GDM1 (cell line): ENCODE measurements at regions not wholly inside any gene's neighbourhood (a gene's known extent, or its start where the extent isn't known, plus 50 kb on each side); places are given as distances from the start of the nearest gene placed in this dataset.
"Not testable (repeated sequence)": the region's sequence is repeated elsewhere in the genome, so short reads cannot be mapped to it uniquely, and the experiment has no call there.

Experiments
- DNase-seq: peaks from one replicate; lab custom pipeline; 2025; lab: John Stamatoyannopoulos, UW

GRCh38 chr4:66032571-66032970 lies 362.3 kb upstream of the EPHA5 start:
- no peak for DNase-seq

GRCh38 chr4:66028668-66029067 lies 358.4 kb upstream of the EPHA5 start:
- DNase-seq, result no peak

DNA sequence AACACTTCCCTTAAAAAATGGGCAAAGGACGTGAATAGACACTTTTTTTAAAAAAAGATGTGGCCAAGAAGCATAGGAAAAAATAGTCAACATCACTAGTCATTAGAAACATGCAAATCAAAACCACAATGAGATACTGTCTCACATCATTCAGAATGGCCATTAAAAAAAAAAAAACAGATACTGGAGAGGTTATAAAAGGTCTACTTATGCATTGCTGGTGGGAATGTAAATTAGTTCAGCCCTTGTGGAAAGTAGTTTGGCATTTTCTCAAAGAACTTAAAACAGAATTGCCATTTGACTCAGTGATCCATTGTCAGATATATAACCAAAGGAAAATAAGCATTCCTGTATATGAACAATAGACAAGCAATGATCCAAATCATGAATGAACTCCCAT lies 352.8 kb upstream of the EPHA5 start:
- no peak for DNase-seq

DNA sequence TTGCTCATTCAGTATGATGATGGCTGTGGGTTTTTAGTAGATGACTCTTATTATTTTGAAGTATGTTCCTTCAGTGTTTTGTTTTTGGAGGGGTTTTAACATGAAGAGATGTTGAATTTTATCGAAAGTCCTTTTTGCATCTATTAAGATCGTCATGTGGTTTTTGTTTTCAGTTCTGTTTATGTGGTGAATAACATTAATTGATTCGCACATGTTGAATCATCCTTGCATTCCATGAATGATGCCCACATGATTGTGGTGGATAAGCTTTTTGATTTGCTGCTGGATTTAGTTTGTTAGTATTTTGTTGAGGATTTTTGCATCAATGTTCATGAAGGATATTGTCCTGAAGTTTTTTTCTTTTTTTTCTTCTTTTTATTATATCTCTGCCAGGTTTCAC lies 347.4 kb upstream of the EPHA5 start:
- no peak for DNase-seq

DNA sequence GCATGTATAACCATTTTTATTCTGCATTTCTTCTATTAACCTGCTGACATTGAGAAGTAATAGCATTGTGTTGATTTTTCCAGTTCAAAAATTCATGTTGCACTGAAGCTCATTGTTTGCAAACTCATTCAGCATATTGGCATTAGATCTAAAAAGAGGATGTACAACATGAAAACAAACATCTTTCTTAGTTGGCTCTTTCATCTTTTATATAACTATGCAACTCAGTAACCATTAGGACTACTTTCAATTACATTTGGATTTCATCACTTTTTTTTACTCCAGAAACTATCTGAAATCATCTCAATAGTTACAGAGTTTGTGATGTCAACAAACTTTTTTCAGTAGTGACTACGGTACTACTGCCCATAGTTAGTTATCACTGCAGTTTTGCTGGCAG lies 346.0 kb upstream of the EPHA5 start:
- DNase-seq, result no peak

DNA sequence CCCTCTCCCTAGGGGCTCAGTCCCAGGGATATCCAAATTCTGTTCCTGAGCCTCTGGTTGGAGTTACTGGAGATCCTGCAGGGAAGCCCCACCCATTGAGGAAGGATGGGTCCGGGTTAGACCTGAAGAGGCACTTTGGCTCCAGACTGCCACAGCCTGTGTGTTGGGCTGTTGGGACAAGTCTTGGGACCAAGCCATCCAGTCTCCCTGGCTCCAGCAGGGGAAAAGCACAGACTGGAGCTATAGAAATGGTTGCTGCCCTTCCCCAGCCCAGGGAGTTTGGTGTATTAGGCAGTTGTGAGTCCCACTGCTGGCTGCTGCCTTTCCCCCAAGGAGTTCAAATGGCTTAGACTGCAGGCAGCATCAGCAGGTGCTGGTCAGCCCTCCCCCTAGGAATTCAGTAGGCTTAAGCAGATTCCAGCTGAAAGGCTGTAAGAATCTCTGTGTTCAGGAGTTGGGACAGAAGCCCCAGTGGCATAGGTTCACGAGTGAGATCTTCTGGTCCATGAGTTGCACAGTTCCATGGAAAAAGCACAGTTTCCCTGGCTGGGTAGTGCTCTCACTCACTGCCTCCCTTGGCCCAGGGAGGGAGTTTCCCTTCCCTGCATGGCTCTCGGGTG lies 344.0 kb upstream of the EPHA5 start:
- no peak for DNase-seq

DNA sequence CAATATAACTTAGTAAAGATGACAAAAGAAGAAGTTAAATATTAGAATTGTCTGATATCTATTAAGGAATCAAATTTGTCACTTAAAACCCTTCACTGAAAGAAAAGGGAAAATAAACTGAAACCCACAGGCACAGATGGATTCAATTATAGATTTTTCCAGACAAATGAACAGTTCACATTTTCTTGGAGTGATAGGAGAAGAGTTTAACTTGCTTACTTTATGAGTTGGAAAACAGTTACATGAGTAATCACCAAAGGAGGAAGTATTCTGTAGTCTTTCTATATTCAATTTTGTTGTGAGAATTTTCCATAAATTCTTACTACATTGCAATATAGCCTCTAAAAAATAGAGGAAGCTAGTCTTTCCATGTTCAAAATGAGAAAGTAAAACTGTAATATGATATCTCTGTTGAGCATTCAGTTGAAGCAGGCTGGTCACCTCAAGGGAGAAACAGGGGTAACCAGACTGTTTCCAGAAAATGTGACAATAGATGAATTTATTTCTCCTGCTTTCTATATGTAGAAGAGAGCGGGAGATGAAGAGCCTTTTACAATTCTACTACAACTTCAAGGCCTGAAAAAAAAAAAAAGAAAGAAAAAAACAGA lies 330.3 kb upstream of the EPHA5 start:
- DNase-seq, result no peak

- DNase-seq, result no peak
These were observed 329.2 kb upstream of the EPHA5 start for GRCh38 chr4:65999518-65999871.

- not testable (repeated sequence) for DNase-seq
These were observed 328.7 kb upstream of the EPHA5 start for GRCh38 chr4:65998807-65999517.

GRCh38 chr4:65983061-65983460 lies 312.8 kb upstream of the EPHA5 start:
- no peak for DNase-seq

- DNase-seq, result no peak
These were observed 306.0 kb upstream of the EPHA5 start for GRCh38 chr4:65976287-65976686.

DNA sequence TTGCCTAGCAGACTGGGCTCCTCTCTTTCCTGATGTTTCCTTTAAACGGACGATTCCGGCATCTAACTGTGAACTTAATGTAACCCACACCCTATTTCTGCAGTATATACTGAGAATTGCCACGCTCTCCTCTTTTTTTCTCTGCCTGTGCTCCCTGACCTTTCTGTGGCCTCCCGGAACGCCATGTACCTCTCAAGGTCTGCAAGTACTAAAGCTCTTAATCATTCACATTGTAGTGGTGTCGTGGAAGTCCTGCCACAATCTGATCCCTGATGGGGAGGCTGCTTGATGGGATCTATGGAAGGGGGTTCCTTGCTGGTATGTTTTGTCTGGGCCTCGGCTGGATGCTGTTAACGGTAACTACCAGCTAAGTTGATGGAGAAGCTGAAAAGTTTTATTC lies 302.9 kb upstream of the EPHA5 start:
- no peak for DNase-seq

GRCh38 chr4:65971686-65972085 lies 301.4 kb upstream of the EPHA5 start:
- no peak for DNase-seq

- no peak for DNase-seq
These were observed 298.7 kb upstream of the EPHA5 start for GRCh38 chr4:65968831-65969558.

DNA sequence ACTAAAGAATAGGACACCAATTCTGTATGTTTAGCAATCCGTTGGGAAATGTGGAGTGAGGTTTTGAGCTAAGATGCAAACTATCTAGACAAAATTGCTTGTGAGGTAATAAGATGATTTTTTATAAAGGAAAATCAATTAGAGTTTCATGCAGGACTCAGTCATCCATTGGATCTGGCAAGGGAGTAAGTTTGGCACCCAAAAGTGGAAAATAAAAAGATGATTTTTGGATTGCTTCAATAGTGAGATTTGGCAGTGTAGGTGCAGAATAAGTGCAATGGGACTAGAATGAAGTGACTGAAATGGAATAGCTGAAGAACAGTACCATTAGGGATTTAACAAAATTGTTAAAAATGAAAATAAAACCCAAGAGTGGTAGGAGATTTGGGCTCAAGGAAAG lies 290.5 kb upstream of the EPHA5 start:
- no peak for DNase-seq

DNA sequence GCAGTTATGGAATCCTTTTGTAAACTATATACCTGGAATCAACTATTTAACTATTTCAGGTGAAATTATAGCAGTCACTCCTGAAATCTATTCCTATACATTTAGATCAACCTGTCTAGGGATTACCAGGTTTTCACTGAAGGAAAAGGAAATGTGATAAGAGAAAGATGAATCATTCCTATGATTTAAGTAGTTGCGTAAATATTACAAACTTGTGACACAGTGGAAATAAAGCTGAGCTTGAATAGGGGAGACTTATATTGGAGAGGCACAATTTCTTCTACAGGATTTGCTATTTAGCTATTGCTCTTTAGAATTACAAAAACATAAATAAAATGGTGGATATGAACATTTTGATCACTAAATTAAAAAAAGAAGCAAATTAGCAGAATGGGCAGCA lies 284.1 kb upstream of the EPHA5 start:
- no peak for DNase-seq

DNA sequence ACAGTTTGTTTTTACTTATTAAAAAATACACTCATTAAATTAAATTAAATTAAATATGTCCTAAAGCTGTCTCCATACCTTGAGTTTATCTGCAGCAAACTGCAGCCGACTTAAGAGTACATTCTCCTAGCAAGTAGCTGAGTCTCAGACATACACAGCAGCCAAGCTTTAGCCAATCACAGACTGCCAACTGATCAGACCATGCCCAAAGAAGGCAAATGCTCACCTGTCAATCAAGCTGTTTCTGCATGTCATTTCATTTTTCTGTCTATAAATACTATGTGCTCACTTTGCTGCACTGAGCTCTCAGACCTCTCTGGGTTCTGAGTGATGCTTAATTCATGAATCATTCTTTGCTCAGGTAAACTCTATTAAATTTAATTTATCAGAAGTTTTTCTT lies 280.9 kb upstream of the EPHA5 start:
- no peak for DNase-seq

DNA sequence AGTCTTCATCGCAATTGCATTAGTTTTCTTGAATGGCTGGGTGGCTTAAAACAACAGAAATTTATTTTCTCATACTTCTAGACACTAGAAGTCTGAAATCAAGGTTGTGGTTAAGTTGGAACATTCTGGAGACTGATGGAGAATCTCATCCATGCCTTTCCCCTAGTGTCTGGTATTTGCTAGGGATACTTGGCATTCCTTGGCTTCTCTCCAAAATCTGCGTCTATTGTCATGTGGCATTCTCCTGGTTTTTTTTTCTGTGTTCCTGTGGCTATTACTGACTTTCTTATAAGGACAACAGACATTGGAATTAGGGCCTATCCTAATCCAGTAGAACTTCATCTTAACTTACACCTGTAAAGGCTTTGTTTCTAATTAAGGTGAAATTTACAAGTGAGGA lies 272.8 kb upstream of the EPHA5 start:
- DNase-seq, result no peak

DNA sequence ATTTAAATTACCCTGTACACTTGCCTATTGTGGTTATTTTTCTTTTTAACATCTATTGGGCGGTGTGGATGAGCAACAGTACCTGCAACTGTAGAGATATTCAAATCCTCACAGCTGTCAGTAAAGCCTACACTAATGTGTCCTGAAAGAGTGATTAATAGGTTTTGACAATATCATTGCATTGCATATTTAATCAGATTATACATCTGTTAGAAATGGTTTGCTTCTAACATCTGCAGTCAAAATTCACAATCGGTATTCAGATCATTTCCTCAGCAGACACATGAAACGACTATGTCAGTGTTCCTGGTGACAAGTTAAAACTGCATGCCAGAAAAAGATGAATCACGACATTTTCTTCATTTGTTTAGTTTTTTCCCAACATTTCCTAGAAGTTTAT lies 254.6 kb upstream of the EPHA5 start:
- DNase-seq, result no peak

DNA sequence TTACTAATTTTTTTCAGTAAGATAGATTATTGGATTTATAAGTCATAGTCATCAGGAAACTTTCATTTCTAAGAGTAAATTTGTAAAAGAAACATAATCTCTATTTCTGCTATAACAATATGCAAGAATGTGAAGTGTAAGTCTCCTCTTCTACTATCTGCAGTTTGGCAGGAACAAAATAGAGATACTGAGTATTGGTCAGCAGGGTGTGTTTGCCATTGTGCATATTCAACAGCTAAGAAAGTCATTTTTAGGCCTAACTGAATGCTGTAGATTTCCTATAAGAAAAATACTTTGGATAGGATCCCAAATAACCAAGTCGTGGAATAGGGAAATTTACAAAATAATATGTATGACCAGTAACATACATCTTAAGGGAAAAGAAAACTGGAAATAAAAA lies 253.3 kb upstream of the EPHA5 start:
- no peak for DNase-seq

DNA sequence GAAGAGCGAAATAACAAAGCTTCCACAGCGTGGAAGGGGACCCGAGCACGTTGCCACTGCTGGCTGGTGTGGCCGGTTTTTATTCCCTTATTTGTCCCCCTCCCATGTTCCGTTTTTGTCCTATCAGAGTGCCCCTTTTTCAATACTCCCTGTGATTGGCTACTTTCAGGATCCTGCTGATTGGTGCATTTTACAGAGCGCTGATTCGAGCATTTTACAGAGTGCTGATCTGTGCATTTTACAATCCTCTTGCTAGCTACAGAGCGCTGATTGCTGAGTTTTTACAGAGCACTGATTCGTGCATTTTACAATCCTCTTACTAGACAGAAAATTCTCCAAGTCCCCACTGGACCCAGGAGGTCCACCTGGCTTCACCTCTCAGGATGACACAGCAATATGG lies 250.9 kb upstream of the EPHA5 start:
- no peak for DNase-seq

GRCh38 chr4:65918872-65919271 lies 248.6 kb upstream of the EPHA5 start:
- DNase-seq, result no peak

GRCh38 chr4:65918212-65918611 lies 247.9 kb upstream of the EPHA5 start:
- no peak for DNase-seq
